ENCODE measurements at regions not wholly inside any gene's neighbourhood (a gene's known extent, or its start where the extent isn't known, plus 50 kb on each side); places are given as distances from the start of the nearest gene placed in this dataset.

DNA sequence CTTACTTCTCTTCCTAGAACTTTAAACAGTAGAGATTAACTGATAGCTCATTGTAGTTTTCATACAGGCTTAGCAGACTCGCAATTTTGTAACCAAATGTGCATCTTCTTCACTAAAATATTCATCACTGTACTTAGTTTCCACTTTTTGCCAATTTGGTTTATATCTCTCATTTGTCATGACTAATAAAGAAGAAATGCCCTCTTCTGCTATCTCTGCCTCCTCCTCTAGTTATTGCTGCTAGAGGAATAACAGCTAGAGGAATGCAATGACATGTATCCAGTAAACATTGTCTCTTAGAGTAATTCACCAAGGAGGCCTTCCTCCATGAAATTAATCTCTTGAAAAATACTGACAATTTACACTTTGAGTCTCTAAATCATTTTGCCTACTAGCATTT, 115.5 kb upstream of the COX10 start (continued):
- no peak for TF ChIP-seq SRF (IDR thresholded peaks at IDR 0.05; ENCODE audit: low read depth, low read length)
- no peak for TF ChIP-seq POLR2AphosphoS5 (IDR thresholded peaks at IDR 0.05; ENCODE audit: low read depth, low read length)

Data from H1 (cell line).